WTC11 (cell line): ENCODE measurements at regions not wholly inside any gene's neighbourhood (a gene's known extent, or its start where the extent isn't known, plus 50 kb on each side); places are given as distances from the start of the nearest gene placed in this dataset.

Experiments
- ATAC-seq: fragments of 200-7000 bp; cut with Tn5 transposase; 2 replicates; pipeline ENCODE4 v1.10.0; 2021; ENCODE audit warnings: mild to moderate bottlenecking, moderate library complexity
- CTCF ChIA-PET: fragments of 300-600 bp; sonication (Branson Sonifier 250); formaldehyde crosslinking; loops from one replicate; lab custom pipeline; 2021; ENCODE audit warnings: antibody characterized with exemption; lab: Charles Lee
- POLR2A ChIA-PET: fragments of 350-600 bp; sonication (Branson Sonifier 250); formaldehyde crosslinking; loops from one replicate; lab custom pipeline; 2021; ENCODE audit warnings: antibody characterized with exemption; lab: Charles Lee
- DNase-seq: peaks from one replicate; pipeline ENCODE4 v3.0.0; 2021; ENCODE audit warnings: low spot score
- H3K27ac Mint-ChIP-seq: 2 replicates; pipeline ENCODE4 v1.8.0; 2021; ENCODE audit warnings: mixed read lengths
- H3K27me3 Mint-ChIP-seq: 2 replicates; pipeline ENCODE4 v1.8.0; 2021; ENCODE audit warnings: low read depth, mild to moderate bottlenecking, moderate library complexity, mixed read lengths
- H3K36me3 Mint-ChIP-seq: 2 replicates; pipeline ENCODE4 v1.8.0; 2021; ENCODE audit warnings: mixed read lengths
- H3K4me1 Mint-ChIP-seq: 2 replicates; pipeline ENCODE4 v1.8.0; 2022; ENCODE audit warnings: mixed read lengths
- H3K4me3 Mint-ChIP-seq: 2 replicates; pipeline ENCODE4 v1.8.0; 2021; ENCODE audit warnings: mild to moderate bottlenecking, moderate library complexity, mixed read lengths
- H3K9me3 Mint-ChIP-seq: 2 replicates; pipeline ENCODE4 v1.8.0; 2021; ENCODE audit warnings: mixed read lengths
- AFF4 ChIP-seq: sonication (generic); formaldehyde crosslinking; IDR thresholded peaks from 2 replicates; pipeline ENCODE4 v1.8.1; 2023; ENCODE audit warnings: mild to moderate bottlenecking, missing genetic modification reagents, borderline replicate concordance
- ATF6 ChIP-seq: sonication (generic); formaldehyde crosslinking; IDR thresholded peaks from 2 replicates; pipeline ENCODE4 v1.8.1; 2023; ENCODE audit warnings: mild to moderate bottlenecking, missing genetic modification reagents
- EMX1 ChIP-seq: fragments of 250-450 bp; sonication (Bioruptor Pico); IDR thresholded peaks from 2 replicates; pipeline ENCODE4 v1.8.0; 2021; ENCODE audit warnings: mild to moderate bottlenecking
- FOXJ3 ChIP-seq: sonication (generic); formaldehyde crosslinking; IDR thresholded peaks from 2 replicates; pipeline ENCODE4 v1.9.0; 2021; ENCODE audit warnings: missing genetic modification reagents, mild to moderate bottlenecking, borderline replicate concordance
- HMGA2 ChIP-seq: fragments of 250-450 bp; sonication (Bioruptor Pico); IDR thresholded peaks from 2 replicates; pipeline ENCODE4 v1.4.0; 2021; ENCODE audit warnings: mild to moderate bottlenecking, moderate library complexity
- KAT7 ChIP-seq: sonication (generic); formaldehyde crosslinking; IDR thresholded peaks from 2 replicates; pipeline ENCODE4 v1.8.1; 2023; ENCODE audit warnings: missing genetic modification reagents, mild to moderate bottlenecking, borderline replicate concordance
- MLX ChIP-seq: sonication (generic); formaldehyde crosslinking; IDR thresholded peaks from 2 replicates; pipeline ENCODE4 v1.8.1; 2023; ENCODE audit warnings: mild to moderate bottlenecking, missing genetic modification reagents, moderate library complexity
- NR3C1 ChIP-seq: sonication (generic); formaldehyde crosslinking; conservative IDR thresholded peaks from 2 replicates; pipeline ENCODE4 v1.8.1; 2023; ENCODE audit warnings: low read depth, mild to moderate bottlenecking, missing genetic modification reagents
- SOX15 ChIP-seq: fragments of 250-450 bp; sonication (Bioruptor Pico); IDR thresholded peaks from 2 replicates; pipeline ENCODE4 v1.9.0; 2021; ENCODE audit warnings: mild to moderate bottlenecking
- TEAD4 ChIP-seq: sonication (generic); formaldehyde crosslinking; IDR thresholded peaks from 2 replicates; pipeline ENCODE4 v1.8.0; 2022; ENCODE audit warnings: mild to moderate bottlenecking, missing genetic modification reagents
- ZNF138 ChIP-seq: sonication (generic); formaldehyde crosslinking; conservative IDR thresholded peaks from 2 replicates; pipeline ENCODE4 v1.8.1; 2022; ENCODE audit warnings: mild to moderate bottlenecking, moderate library complexity, missing genetic modification reagents
- ZNF263 ChIP-seq: sonication (generic); formaldehyde crosslinking; IDR thresholded peaks from 2 replicates; pipeline ENCODE4 v1.8.1; 2022; ENCODE audit warnings: low read depth, mild to moderate bottlenecking, moderate library complexity, missing genetic modification reagents
- ZNF423 ChIP-seq: fragments of 250-450 bp; sonication (Bioruptor Pico); IDR thresholded peaks from 2 replicates; pipeline ENCODE4 v2.1.2; 2022; ENCODE audit warnings: mild to moderate bottlenecking, moderate library complexity
- TF ChIP-seq, protein P1 (sequence below): sonication (generic); formaldehyde crosslinking; IDR thresholded peaks from 2 replicates; pipeline ENCODE4 v1.8.0; 2022; ENCODE audit warnings: mild to moderate bottlenecking, missing genetic modification reagents
- TF ChIP-seq, protein P2 (sequence below): fragments of 250-450 bp; sonication (Bioruptor Pico); IDR thresholded peaks from 2 replicates; pipeline ENCODE4 v1.9.0; 2021; ENCODE audit warnings: moderate library complexity, mild to moderate bottlenecking, inconsistent platforms, borderline replicate concordance
- TF ChIP-seq, protein P3 (sequence below): fragments of 250-450 bp; sonication (Bioruptor Pico); IDR thresholded peaks from 2 replicates; pipeline ENCODE4 v1.9.0; 2021; ENCODE audit warnings: mild to moderate bottlenecking

- ATAC-seq (no peak), DNase-seq (no peak)
- Mint-ChIP-seq H3K36me3 (no peaks in the 10 kb centered on the region), H3K4me3 (no peak overlapping the region), H3K27me3 (no peaks in the 10 kb centered on the region), H3K9me3 (peaks cover 9% of the 10 kb centered on the region), H3K27ac (no peak overlapping the region), H3K4me1 (peaks cover 10% of the 10 kb centered on the region)
- TF ChIP-seq AFF4 (CRISPR knock-in tag): no peak
- TF ChIP-seq ZNF423 (CRISPR knock-in tag): no peak
- TF ChIP-seq HMGA2 (CRISPR knock-in tag): no peak
- TF ChIP-seq, protein P1, sequence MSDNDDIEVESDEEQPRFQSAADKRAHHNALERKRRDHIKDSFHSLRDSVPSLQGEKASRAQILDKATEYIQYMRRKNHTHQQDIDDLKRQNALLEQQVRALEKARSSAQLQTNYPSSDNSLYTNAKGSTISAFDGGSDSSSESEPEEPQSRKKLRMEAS (CRISPR knock-in tag): no peak
- TF ChIP-seq ZNF263 (CRISPR knock-in tag): no peak
- no peak for TF ChIP-seq MLX (CRISPR knock-in tag)
- no peak for TF ChIP-seq NR3C1 (CRISPR knock-in tag)
- TF ChIP-seq SOX15: no peak
- no peak for TF ChIP-seq EMX1 (CRISPR knock-in tag)
- TF ChIP-seq, protein P2, sequence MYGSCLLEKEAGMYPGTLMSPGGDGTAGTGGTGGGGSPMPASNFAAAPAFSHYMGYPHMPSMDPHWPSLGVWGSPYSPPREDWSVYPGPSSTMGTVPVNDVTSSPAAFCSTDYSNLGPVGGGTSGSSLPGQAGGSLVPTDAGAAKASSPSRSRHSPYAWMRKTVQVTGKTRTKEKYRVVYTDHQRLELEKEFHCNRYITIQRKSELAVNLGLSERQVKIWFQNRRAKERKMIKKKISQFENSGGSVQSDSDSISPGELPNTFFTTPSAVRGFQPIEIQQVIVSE (CRISPR knock-in tag): no peak
- TF ChIP-seq FOXJ3 (CRISPR knock-in tag): no peak
- no peak for TF ChIP-seq ZNF138 (CRISPR knock-in tag)
- TF ChIP-seq KAT7 (CRISPR knock-in tag): no peak
- no peak for TF ChIP-seq TEAD4
- TF ChIP-seq, protein P3, sequence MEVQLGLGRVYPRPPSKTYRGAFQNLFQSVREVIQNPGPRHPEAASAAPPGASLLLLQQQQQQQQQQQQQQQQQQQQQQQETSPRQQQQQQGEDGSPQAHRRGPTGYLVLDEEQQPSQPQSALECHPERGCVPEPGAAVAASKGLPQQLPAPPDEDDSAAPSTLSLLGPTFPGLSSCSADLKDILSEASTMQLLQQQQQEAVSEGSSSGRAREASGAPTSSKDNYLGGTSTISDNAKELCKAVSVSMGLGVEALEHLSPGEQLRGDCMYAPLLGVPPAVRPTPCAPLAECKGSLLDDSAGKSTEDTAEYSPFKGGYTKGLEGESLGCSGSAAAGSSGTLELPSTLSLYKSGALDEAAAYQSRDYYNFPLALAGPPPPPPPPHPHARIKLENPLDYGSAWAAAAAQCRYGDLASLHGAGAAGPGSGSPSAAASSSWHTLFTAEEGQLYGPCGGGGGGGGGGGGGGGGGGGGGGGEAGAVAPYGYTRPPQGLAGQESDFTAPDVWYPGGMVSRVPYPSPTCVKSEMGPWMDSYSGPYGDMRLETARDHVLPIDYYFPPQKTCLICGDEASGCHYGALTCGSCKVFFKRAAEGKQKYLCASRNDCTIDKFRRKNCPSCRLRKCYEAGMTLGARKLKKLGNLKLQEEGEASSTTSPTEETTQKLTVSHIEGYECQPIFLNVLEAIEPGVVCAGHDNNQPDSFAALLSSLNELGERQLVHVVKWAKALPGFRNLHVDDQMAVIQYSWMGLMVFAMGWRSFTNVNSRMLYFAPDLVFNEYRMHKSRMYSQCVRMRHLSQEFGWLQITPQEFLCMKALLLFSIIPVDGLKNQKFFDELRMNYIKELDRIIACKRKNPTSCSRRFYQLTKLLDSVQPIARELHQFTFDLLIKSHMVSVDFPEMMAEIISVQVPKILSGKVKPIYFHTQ (CRISPR knock-in tag): no peak
- TF ChIP-seq ATF6: no peak
- ChIA-PET CTCF (no interaction called here), POLR2A (no interaction called here)
These were observed 357.5 kb upstream of the TMCO5A start for GRCh38 chr15:37576952-37577351.
